Spleen (tissue), 7 donors: ENCODE measurements at regions not wholly inside any gene's neighbourhood (a gene's known extent, or its start where the extent isn't known, plus 50 kb on each side); places are given as distances from the start of the nearest gene placed in this dataset.

ENCODE experiments used
- CTCF ChIP-seq, 11 experiments: fragments of 200-600 bp in 7 of 11; fragments of 450-650 bp in 4 of 11; sonication (generic) in 4 of 11; IDR thresholded peaks in 8 of 11; conservative IDR thresholded peaks in 3 of 11; 1 replicate in 7 of 11; 2 replicates in 4 of 11; pipeline versions ENCODE4 v1.4.0 to v1.8.0; 2016 to 2021; ENCODE audit warnings: antibody characterized with exemption in 11 of 11, inconsistent platforms in 4 of 11, mild to moderate bottlenecking in 1 of 11
- POLR2A ChIP-seq, 3 donors: fragments of 450-650 bp; IDR thresholded peaks; one replicate each; pipeline ENCODE4 v1.5.1; 2017; ENCODE audit warnings: antibody characterized with exemption in 3 of 3, mild to moderate bottlenecking in 1 of 3
- POLR2AphosphoS5 ChIP-seq, 3 donors: sonication (generic); formaldehyde crosslinking; IDR thresholded peaks; one replicate each; pipeline ENCODE4 v1.5.1; 2017; ENCODE audit warnings: antibody characterized with exemption in 3 of 3
- donor health status: DM: no; HTN: no; CAD: no; lungs with moderate emphysema.
- donor health status: DM: no; HTN: no; CAD: no.
- donor health status: DM: no; HTN: no; CAD: no.

GRCh38 chr18:60038731-60039130 lies 138.9 kb downstream of the PMAIP1 start:
- TF ChIP-seq POLR2A (IDR thresholded peaks at IDR 0.05), result no peak
- TF ChIP-seq CTCF (IDR thresholded peaks at IDR 0.05 in 8 of 11, conservative IDR thresholded peaks at IDR 0.05 in 3 of 11), result no peak
- no peak for TF ChIP-seq POLR2AphosphoS5 (IDR thresholded peaks at IDR 0.05)
